HG03442 (cell line): ENCODE measurements at regions not wholly inside any gene's neighbourhood (a gene's known extent, or its start where the extent isn't known, plus 50 kb on each side); places are given as distances from the start of the nearest gene placed in this dataset.

Experiments used
- ATAC-seq: cut with Tn5 transposase; IDR thresholded peaks from one replicate; pipeline ENCODE4 v1.9.1; 2021; ENCODE audit warnings: mild to moderate bottlenecking, moderate library complexity; ENCODE audit not compliant: unreplicated experiment

- ATAC-seq = no peak
Observed at GRCh38 chr3:106206613-106207012, 337.8 kb upstream of the CBLB start.

- no peak for ATAC-seq
Observed at GRCh38 chr3:106208251-106208650, 339.4 kb upstream of the CBLB start.

- ATAC-seq = no peak
Observed at GRCh38 chr3:106208967-106209366, 340.2 kb upstream of the CBLB start.

GRCh38 chr3:106209482-106209881, 340.7 kb upstream of the CBLB start:
- no peak for ATAC-seq

DNA sequence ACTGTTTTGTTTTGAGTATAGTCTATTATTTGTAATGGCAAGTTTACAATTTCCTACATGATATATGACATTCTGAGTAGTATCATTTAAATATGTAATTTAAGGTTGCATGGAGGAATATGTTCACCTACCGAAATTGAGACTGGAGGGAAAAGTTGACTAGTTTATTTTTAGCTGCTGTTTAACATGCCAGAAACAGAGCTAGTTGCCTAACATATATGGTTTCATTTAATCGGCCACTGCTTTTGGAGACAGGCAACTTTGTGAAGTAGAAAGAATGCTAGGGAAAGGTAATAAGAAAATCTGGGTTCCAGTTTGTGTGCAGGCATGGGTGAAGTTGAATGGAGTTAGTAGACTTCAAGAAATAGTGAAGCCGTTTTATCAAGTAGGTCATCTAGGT, 342.1 kb upstream of the CBLB start:
- no peak for ATAC-seq

- no peak for ATAC-seq
Observed at GRCh38 chr3:106212665-106213222, 343.9 kb upstream of the CBLB start.

DNA sequence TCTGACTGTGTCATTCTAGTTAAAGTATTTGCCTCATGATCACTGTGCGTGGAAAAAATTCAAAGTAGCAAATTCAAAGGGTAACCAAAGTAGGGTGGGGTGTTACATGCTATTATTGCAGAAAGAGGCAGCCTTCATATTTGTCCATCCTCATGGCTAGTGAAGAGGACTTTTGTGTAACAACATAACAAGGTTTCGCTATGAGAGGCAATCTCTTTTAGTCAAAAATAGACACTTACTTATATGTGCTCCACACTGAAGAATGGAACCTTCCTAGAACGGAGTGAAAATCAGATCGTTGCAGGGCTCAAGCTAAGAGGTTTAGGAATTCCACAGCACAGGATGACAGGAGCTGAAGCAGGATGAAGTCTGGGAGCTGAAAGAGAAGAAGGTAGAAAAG, 345.1 kb upstream of the CBLB start:
- ATAC-seq = no peak

DNA sequence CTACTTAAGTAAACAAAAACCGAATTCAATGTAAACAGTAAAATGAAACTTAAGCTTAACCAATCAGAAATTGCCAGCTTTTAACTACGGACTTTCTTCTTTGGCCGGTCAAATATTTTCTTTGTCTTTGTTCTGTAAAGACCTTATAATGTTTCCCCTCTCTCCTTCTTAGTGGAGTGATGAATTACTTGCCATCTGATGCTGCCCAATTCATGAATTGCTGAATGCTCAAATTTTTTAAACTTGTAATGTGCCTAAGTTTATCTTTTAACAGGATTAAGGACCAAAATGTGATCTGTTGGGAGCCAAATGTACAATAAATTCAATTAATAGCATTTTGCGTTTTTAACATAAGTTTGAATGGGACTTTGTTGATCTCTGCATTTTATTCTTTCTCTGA, 345.8 kb upstream of the CBLB start:
- ATAC-seq = no peak

DNA sequence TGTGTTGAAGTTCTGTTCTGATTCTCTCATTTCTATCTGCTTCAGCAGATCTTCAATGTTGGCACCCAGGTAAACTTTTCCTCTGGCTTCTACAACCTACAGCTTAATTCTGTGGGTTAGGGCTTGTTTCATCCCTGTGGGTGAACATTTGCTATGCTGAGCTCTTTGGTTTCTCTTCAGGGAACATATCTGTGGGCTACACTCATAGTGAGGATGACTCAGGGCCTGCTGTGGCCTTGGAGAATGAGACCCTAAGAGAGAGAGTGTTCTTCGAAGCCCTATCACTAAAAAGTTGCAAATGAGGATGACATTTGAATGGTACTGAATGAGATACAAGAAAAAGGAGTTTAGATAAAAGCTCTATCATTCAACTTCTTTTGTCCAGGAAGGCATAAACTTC, 346.2 kb upstream of the CBLB start:
- ATAC-seq = no peak

- ATAC-seq = no peak
Observed at GRCh38 chr3:106217745-106218144, 348.9 kb upstream of the CBLB start.

GRCh38 chr3:106227068-106227467, 358.3 kb upstream of the CBLB start:
- ATAC-seq = no peak

- ATAC-seq = no peak
Observed at GRCh38 chr3:106228271-106228670, 359.5 kb upstream of the CBLB start.

DNA sequence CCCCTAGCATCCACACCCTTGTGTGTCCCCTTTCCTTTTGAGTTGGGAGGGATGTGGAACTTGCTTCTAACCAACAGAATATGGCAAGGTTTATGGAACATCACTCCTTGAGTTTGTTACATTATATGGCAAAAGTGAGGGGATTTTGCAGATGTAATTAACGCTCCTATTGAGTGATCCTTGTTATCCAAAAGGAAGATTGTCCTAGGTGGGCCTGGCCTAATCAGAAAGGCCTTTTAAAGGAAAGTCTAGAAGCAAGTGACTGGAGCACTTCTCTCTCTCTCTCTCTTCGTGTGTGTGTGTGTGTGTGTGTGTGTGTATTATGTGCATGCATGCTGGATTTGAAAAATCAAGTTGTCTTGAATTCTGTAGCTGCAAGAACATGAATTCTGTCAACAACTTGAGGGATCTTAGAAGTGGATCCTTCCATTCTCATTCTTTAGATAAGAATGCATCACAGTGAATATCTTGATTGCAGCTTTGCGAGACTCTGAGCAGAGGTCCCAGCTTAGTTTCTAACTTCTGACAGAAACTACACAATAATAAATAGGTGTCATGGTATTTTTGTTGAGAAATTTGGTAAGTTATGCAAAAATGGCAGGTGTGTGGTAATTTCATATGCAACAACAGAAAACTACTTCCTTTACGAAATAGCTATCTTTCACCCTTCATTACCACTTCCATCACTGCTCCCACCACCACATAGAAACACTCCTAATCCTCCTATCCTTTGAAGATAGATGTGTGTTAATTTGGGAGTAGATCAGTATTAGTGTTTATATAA, 360.9 kb upstream of the CBLB start:
- ATAC-seq = no peak

- no peak for ATAC-seq
Observed at GRCh38 chr3:106231086-106231485, 362.3 kb upstream of the CBLB start.

DNA sequence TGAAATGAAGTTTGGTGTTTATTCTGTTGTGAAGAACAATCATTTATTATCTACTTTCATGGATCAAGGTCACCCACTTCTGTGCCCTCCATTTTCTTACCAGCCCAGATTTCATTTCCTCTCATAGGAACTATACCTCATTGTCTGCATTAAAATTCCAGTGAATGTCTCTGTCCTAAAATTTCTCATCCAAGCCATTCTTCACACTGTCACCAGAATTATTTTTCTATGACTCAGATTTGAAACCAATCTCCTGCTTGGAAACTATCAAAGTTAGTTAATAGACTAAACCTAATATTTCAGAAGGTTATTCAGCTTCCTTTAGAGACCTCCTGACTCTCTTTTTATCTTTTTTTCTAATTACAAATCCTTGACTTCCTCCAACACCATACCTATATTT, 364.1 kb upstream of the CBLB start:
- no peak for ATAC-seq

GRCh38 chr3:106239195-106239697, 370.4 kb upstream of the CBLB start:
- ATAC-seq = no peak

GRCh38 chr3:106241593-106241992, 372.8 kb upstream of the CBLB start:
- no peak for ATAC-seq

GRCh38 chr3:106242781-106243180, 374.0 kb upstream of the CBLB start:
- ATAC-seq = no peak

DNA sequence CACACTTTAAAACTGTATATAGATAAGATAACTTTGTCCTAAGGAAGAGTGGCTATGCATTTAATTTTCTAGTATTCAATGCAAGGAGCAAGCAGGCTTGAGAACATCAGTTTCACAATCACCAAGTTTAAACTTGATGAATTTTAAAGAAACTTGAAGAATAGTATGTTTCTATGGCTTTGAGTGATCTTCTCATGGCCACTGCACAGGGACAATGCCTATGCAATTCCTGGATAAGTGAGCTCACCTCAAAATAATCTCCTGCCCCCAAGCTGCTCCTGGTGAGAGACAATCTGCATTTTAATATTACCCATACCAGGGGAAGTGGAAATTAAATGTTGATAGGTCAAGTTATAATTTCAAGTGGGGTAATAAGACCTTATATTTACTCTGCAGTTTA, 376.6 kb upstream of the CBLB start:
- ATAC-seq = no peak

DNA sequence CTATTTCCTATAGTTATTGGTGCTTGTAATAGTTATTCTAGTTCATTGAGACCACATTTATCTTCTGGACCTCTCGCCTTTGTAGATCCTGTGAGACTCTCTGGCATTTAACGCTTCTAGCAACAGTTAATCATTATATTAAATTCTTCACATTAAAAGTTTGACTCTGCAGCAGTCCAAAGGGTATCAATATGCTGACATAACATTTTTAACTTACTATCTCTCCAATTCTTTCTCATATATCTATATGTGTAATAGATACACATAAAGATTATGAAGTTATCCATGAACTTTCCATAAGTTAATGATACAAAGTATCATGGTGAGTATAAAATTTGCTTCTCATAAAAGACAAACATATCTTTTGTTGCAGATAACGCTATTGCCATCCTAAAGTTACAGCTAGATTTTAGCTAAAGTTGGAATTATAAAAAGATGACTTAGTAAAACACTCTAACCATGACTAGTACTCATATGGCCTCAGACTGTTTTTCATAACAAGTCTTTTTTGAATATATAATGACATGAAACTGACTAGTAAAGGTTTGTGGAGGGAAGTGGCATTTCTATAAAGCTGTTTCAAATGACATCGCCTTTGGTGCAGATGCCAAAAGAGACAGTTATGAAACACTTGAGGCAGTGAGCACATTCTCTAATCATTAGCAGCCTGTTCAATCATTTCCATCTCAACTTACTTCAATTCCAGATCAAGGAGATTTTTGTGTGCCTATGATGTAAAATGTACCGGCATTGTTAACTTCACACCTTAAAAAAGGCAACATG, 379.3 kb upstream of the CBLB start:
- ATAC-seq = no peak

DNA sequence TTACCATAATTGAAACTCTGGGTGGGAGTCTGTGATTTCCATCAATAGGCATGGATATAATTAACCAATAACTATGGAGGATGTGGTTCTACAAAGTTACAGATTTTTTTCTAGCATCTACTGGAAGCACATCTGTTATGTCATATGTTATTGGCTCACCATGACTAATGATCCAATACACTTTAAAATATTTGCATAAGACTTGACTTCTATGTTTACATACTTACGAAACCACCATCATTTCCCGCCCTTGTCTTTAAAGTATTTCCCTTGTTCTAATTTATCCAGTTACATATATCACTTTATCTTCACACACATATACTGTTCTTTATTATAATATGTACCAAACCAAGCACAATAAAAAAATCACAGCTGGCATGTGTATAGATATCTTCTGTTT, 380.3 kb upstream of the CBLB start:
- ATAC-seq = no peak

DNA sequence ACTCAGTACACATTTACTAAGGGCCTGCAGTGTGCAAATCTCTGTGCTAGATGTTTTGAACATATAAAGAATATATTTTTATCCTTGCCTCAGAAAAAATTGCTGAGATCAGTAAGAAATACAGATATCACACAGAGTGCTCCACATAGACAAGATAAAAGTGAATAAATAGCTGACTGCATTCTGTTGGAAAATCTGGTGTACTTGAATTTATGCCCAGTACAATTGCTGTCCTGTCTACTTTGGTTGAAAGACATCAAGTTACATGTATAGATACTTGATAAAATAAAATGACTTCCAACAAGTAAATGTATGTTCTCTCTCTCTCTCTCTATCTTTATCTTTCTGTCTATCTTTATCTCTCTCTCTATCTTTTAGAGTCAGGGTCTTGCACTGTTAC, 381.2 kb upstream of the CBLB start:
- ATAC-seq = no peak
